PC-9 (cell line): ENCODE measurements at regions not wholly inside any gene's neighbourhood (a gene's known extent, or its start where the extent isn't known, plus 50 kb on each side); places are given as distances from the start of the nearest gene placed in this dataset.

Experiments
- BruUV-seq: library from RNA; stranded (reverse); fragments of 400-500 nt; replicated peaks from 2 replicates; lab custom pipeline; 2021; lab: Mats Ljungman, UMichigan
- CTCF ChIA-PET: fragments of 300-600 bp; sonication (Branson Sonifier 250); formaldehyde crosslinking; loops from one replicate; lab custom pipeline; 2022; ENCODE audit warnings: antibody characterized with exemption; lab: Charles Lee
- POLR2A ChIA-PET: fragments of 300-600 bp; sonication (Branson Sonifier 250); formaldehyde crosslinking; loops from one replicate; lab custom pipeline; 2022; ENCODE audit warnings: antibody characterized with exemption; ENCODE audit not compliant: unreplicated experiment; lab: Charles Lee
- DNase-seq, 2 experiments: peaks; one replicate each; pipeline versions ENCODE4 v3.0.0 to v3.0.0-alpha.2; 2015 to 2022; ENCODE audit warnings: mixed read lengths in 1 of 2
- H2AFZ ChIP-seq: fragments of 200-600 bp; sonication (generic); 2 replicates; pipeline ENCODE4 v1.8.1; 2017; ENCODE audit warnings: antibody characterized with exemption
- H3F3A ChIP-seq: fragments of 200-600 bp; sonication (generic); 2 replicates; pipeline ENCODE4 v1.8.1; 2017; ENCODE audit warnings: antibody characterized with exemption, mild to moderate bottlenecking, low read depth; ENCODE audit not compliant: insufficient read depth
- H3K27ac ChIP-seq: fragments of 200-600 bp; sonication (generic); 2 replicates; pipeline ENCODE4 v1.6.1; 2016; ENCODE audit warnings: mixed run types
- H3K27me3 ChIP-seq: fragments of 200-600 bp; sonication (generic); 2 replicates; pipeline ENCODE4 v1.6.1; 2016; ENCODE audit warnings: low read depth, mixed run types; ENCODE audit not compliant: insufficient read depth
- H3K36me3 ChIP-seq: fragments of 200-600 bp; sonication (generic); 2 replicates; pipeline ENCODE4 v1.6.1; 2016; ENCODE audit warnings: low read depth, mixed run types
- H3K4me1 ChIP-seq: fragments of 200-600 bp; sonication (generic); replicated peaks from 2 replicates; pipeline ENCODE4 v1.6.1; 2016; ENCODE audit warnings: mixed run types; ENCODE audit not compliant: insufficient read depth
- H3K4me2 ChIP-seq: fragments of 200-600 bp; sonication (generic); 2 replicates; pipeline ENCODE4 v1.6.1; 2017; ENCODE audit warnings: mixed run types
- H3K4me3 ChIP-seq: fragments of 200-600 bp; sonication (generic); 2 replicates; pipeline ENCODE4 v1.6.1; 2016; ENCODE audit warnings: mixed run types
- H3K79me2 ChIP-seq: fragments of 200-600 bp; sonication (generic); 2 replicates; pipeline ENCODE4 v1.6.1; 2017; ENCODE audit warnings: low read depth, mixed run types
- H3K9me2 ChIP-seq: fragments of 200-600 bp; sonication (generic); 2 replicates; pipeline ENCODE4 v1.8.1; 2017; ENCODE audit warnings: mild to moderate bottlenecking; ENCODE audit not compliant: insufficient read depth
- H3K9me3 ChIP-seq: fragments of 200-600 bp; sonication (generic); 2 replicates; pipeline ENCODE4 v1.8.1; 2016; ENCODE audit warnings: low read depth; ENCODE audit not compliant: insufficient read depth
- H4K20me1 ChIP-seq: fragments of 200-600 bp; sonication (generic); 2 replicates; pipeline ENCODE4 v1.8.1; 2017; ENCODE audit not compliant: insufficient read depth
- CTCF ChIP-seq: fragments of 200-600 bp; sonication (generic); conservative IDR thresholded peaks from 2 replicates; pipeline ENCODE4 v1.6.1; 2017; ENCODE audit warnings: mixed run types, antibody characterized with exemption, mild to moderate bottlenecking, moderate library complexity
- EZH2 ChIP-seq: fragments of 200-600 bp; sonication (generic); IDR thresholded peaks from 2 replicates; pipeline ENCODE4 v1.8.0; 2017; ENCODE audit warnings: antibody characterized with exemption, low read depth
- intact Hi-C: fragments of 100-400 bp; cut with micrococcal nuclease; formaldehyde crosslinking; loops from one replicate; pipeline ENCODE4 v1.10.0; 2022; ENCODE audit not compliant: unreplicated experiment

GRCh38 chr2:181750305-181750704, 70.0 kb upstream of the NEUROD1 start:
- no peaks in the 10 kb centered on the region for H3K36me3 ChIP-seq
- TF ChIP-seq EZH2, result no peak
- TF ChIP-seq CTCF, result no peak
- no TSS peak for BruUV-seq
- H3K4me1 ChIP-seq, result peaks cover 11% of the 10 kb centered on the region
- no peaks in the 10 kb centered on the region for H3K9me2 ChIP-seq
- no peak overlapping the region for H3K27ac ChIP-seq
- H3K4me2 ChIP-seq, result no peak overlapping the region
- H3F3A ChIP-seq, result no peaks in the 10 kb centered on the region
- H3K27me3 ChIP-seq, result no peaks in the 10 kb centered on the region
- no peaks in the 10 kb centered on the region for H3K79me2 ChIP-seq
- ChIA-PET CTCF (no interaction called here), POLR2A (no interaction called here)
- intact Hi-C loops, result no loop called here
- peaks cover 18% of the 10 kb centered on the region; the same call in 1 of the 2 replicates for H3K9me3 ChIP-seq
- H3K4me3 ChIP-seq, result no peak overlapping the region
- no peak overlapping the region for H2AFZ ChIP-seq
- no peak for DNase-seq
- H4K20me1 ChIP-seq, result no peaks in the 10 kb centered on the region

DNA sequence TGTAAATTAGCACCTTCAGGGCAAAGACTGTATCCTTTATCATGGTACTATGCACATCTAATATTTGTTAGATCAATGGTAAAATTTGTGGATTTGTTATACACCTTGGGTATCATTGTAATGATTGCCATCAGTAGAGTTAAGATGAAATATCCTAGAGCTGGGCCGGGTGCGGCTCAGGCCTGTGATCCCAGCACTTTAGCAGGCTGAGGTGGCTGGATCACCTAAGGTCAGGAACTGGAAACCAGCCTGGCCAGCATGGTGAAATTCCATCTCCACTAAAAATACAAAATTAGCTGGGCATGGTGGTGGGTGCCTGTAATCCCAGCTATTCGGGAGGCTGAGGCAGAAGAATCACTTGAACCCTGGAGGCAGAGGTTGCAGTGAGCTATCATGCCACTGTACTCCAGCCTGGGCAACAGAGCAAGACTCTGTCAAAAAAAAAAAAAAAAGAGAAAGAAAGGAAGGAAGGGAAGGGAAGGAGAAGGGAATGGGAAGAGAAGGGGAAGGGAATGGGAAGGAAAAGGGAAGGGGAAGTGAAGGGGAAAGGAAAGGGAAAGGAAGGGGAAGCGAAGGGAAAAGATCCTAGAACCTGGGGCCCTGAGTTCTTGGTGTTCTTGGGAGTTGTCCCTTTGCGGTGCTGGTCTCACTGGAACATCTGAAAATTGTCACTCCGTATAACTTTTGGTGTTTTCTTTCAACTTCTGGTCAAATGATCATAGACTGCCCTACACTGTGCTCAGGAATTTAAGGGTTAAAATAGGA, 71.1 kb upstream of the NEUROD1 start:
- Histone ChIP-seq H3K27ac (no peak overlapping the region), H3K4me1 (peaks cover 11% of the 10 kb centered on the region), H3K9me2 (no peaks in the 10 kb centered on the region), H2AFZ (no peak overlapping the region), H3K9me3 (peaks cover 18% of the 10 kb centered on the region; the same call in 1 of the 2 replicates), H3K4me2 (peak overlapping the region; percentile 5; the same call in 1 of the 2 replicates), H3K4me3 (no peak overlapping the region), H3K36me3 (no peaks in the 10 kb centered on the region), H3F3A (no peaks in the 10 kb centered on the region), H4K20me1 (no peaks in the 10 kb centered on the region), H3K27me3 (no peaks in the 10 kb centered on the region), H3K79me2 (no peaks in the 10 kb centered on the region)
- BruUV-seq, result no TSS peak
- DNase-seq, result no peak
- intact Hi-C loops, result loop anchor here (2.0 kb wide), 2 partner anchors 39 to 59 kb away; no protein-coding TSS in a partner anchor
- ChIA-PET CTCF (interaction anchor here (0.7 kb wide), 1 partner anchor 25 kb away, joined by 3 read pairs; no protein-coding TSS in a partner anchor), POLR2A (no interaction called here)
- TF ChIP-seq EZH2 (no peak), CTCF (no peak)

- no peaks in the 10 kb centered on the region for H4K20me1 ChIP-seq
- no peaks in the 10 kb centered on the region for H3K9me2 ChIP-seq
- H3K4me3 ChIP-seq, result no peak overlapping the region
- no peaks in the 10 kb centered on the region for H3K79me2 ChIP-seq
- no peak for TF ChIP-seq CTCF
- no peak for TF ChIP-seq EZH2
- H3F3A ChIP-seq, result no peaks in the 10 kb centered on the region
- BruUV-seq, result no TSS peak
- intact Hi-C loops, result loop anchor here (2.0 kb wide), 2 partner anchors 38 to 58 kb away; no protein-coding TSS in a partner anchor
- DNase-seq, result peak in 1 of 2 experiments; percentile 88
- H3K9me3 ChIP-seq, result peaks cover 12% of the 10 kb centered on the region; the same call in 1 of the 2 replicates
- H3K27me3 ChIP-seq, result no peaks in the 10 kb centered on the region
- POLR2A ChIA-PET, result interaction anchor here (0.6 kb wide), 1 partner anchor 139 kb away, joined by 4 read pairs; the partner anchor contains the start of gene ITPRID2
- CTCF ChIA-PET, result no interaction called here
- H3K36me3 ChIP-seq, result no peaks in the 10 kb centered on the region
- H3K4me1 ChIP-seq, result peaks cover 11% of the 10 kb centered on the region
- H3K27ac ChIP-seq, result no peak overlapping the region; the same call in 1 of the 2 replicates
- peak overlapping the region; percentile 5; the same call in 1 of the 2 replicates for H3K4me2 ChIP-seq
- no peak overlapping the region for H2AFZ ChIP-seq
Measured at GRCh38 chr2:181752301-181752700, 72.0 kb upstream of the NEUROD1 start.
